ENCODE measurements at regions not wholly inside any gene's neighbourhood (a gene's known extent, or its start where the extent isn't known, plus 50 kb on each side); places are given as distances from the start of the nearest gene placed in this dataset.

DNA sequence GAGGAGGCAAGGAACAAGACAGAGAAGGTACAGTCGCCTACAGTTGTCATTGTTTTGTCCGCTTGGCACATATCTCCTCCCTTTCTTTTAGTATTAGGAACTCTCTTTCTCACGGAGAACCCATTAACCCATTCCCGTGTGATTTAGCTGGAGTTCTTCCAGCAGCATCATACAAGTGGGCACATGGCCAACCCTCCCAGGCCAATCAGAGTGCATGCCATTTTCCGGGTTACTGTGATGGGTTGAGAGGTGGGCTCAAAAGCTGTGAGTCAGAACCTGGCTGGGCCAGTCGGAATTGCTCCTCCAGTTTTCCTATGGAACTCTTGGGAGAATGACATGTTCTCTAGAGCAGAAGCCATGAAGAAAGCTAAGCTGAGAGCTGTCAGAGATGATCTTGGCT, 83.1 kb upstream of the SOD1 start:
- no peak overlapping the region for H3K4me3 ChIP-seq (replicated peaks; ENCODE audit: insufficient read depth, low read length)
- no peak for TF ChIP-seq CTCF (IDR thresholded peaks at IDR 0.05; ENCODE audit: insufficient read depth, low read length)
- TF ChIP-seq, protein P1, sequence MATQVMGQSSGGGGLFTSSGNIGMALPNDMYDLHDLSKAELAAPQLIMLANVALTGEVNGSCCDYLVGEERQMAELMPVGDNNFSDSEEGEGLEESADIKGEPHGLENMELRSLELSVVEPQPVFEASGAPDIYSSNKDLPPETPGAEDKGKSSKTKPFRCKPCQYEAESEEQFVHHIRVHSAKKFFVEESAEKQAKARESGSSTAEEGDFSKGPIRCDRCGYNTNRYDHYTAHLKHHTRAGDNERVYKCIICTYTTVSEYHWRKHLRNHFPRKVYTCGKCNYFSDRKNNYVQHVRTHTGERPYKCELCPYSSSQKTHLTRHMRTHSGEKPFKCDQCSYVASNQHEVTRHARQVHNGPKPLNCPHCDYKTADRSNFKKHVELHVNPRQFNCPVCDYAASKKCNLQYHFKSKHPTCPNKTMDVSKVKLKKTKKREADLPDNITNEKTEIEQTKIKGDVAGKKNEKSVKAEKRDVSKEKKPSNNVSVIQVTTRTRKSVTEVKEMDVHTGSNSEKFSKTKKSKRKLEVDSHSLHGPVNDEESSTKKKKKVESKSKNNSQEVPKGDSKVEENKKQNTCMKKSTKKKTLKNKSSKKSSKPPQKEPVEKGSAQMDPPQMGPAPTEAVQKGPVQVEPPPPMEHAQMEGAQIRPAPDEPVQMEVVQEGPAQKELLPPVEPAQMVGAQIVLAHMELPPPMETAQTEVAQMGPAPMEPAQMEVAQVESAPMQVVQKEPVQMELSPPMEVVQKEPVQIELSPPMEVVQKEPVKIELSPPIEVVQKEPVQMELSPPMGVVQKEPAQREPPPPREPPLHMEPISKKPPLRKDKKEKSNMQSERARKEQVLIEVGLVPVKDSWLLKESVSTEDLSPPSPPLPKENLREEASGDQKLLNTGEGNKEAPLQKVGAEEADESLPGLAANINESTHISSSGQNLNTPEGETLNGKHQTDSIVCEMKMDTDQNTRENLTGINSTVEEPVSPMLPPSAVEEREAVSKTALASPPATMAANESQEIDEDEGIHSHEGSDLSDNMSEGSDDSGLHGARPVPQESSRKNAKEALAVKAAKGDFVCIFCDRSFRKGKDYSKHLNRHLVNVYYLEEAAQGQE (IDR thresholded peaks at IDR 0.05; ENCODE audit: insufficient replicate concordance, low read depth), result no peak
- no peak for TF ChIP-seq POLR2AphosphoS5 (IDR thresholded peaks at IDR 0.05; ENCODE audit: low read depth)
- TF ChIP-seq GABPA (IDR thresholded peaks at IDR 0.05; ENCODE audit: low read depth), result no peak
- no peak for TF ChIP-seq SPI1 (IDR thresholded peaks at IDR 0.05; ENCODE audit: borderline replicate concordance, low read depth)
- DNase-seq (ENCODE audit: low read depth in 1 of 2, low spot score in 1 of 2), result no peak
- no peaks in the 10 kb centered on the region for H3K27me3 ChIP-seq (ENCODE audit: insufficient read depth, poor library complexity, severe bottlenecking)
- no peak overlapping the region for H3K27ac ChIP-seq (replicated peaks)

- H3K4me3 ChIP-seq (replicated peaks; ENCODE audit: insufficient read depth, low read length), result no peak overlapping the region
- H3K27me3 ChIP-seq (ENCODE audit: insufficient read depth, poor library complexity, severe bottlenecking), result no peaks in the 10 kb centered on the region
- TF ChIP-seq, protein P1 (IDR thresholded peaks at IDR 0.05; ENCODE audit: insufficient replicate concordance, low read depth), result no peak
- TF ChIP-seq CTCF (IDR thresholded peaks at IDR 0.05; ENCODE audit: insufficient read depth, low read length), result no peak
- no peak for TF ChIP-seq POLR2AphosphoS5 (IDR thresholded peaks at IDR 0.05; ENCODE audit: low read depth)
- TF ChIP-seq GABPA (IDR thresholded peaks at IDR 0.05; ENCODE audit: low read depth), result no peak
- TF ChIP-seq SPI1 (IDR thresholded peaks at IDR 0.05; ENCODE audit: borderline replicate concordance, low read depth), result no peak
- DNase-seq (ENCODE audit: low read depth in 1 of 2, low spot score in 1 of 2), result no peak
- no peak overlapping the region for H3K27ac ChIP-seq (replicated peaks)
Observed at GRCh38 chr21:31573217-31573616, 86.3 kb upstream of the SOD1 start.

DNA sequence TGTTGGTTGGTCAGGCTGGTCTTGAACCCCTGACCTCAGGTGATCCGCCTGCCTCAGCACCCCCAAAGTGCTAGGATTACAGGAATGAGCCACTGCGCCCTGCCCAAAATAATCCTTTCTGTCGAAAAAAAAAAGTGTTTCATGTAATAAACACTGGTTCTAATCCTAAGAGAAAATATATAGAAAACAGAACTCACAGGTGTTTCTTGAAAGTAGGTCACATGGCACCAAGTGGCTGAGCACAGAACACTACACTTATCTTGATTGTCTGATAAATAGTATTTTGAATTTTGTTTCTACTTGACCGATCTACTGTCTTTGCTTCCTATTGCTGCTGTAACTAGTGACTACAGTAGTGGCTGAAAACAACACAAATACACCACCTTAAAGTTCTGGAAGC, 87.6 kb upstream of the SOD1 start:
- Histone ChIP-seq H3K27ac (replicated peaks) (no peak overlapping the region), H3K4me3 (replicated peaks; ENCODE audit: insufficient read depth, low read length) (no peak overlapping the region), H3K27me3 (ENCODE audit: insufficient read depth, poor library complexity, severe bottlenecking) (no peaks in the 10 kb centered on the region)
- TF ChIP-seq SPI1 (IDR thresholded peaks at IDR 0.05; ENCODE audit: borderline replicate concordance, low read depth), result no peak
- TF ChIP-seq CTCF (IDR thresholded peaks at IDR 0.05; ENCODE audit: insufficient read depth, low read length), result no peak
- TF ChIP-seq, protein P1 (IDR thresholded peaks at IDR 0.05; ENCODE audit: insufficient replicate concordance, low read depth), result no peak
- no peak for TF ChIP-seq GABPA (IDR thresholded peaks at IDR 0.05; ENCODE audit: low read depth)
- TF ChIP-seq POLR2AphosphoS5 (IDR thresholded peaks at IDR 0.05; ENCODE audit: low read depth), result no peak
- no peak for DNase-seq (ENCODE audit: low read depth in 1 of 2, low spot score in 1 of 2)

Measured in HL-60 (cell line).